ENCODE measurements at regions not wholly inside any gene's neighbourhood (a gene's known extent, or its start where the extent isn't known, plus 50 kb on each side); places are given as distances from the start of the nearest gene placed in this dataset.

DNA sequence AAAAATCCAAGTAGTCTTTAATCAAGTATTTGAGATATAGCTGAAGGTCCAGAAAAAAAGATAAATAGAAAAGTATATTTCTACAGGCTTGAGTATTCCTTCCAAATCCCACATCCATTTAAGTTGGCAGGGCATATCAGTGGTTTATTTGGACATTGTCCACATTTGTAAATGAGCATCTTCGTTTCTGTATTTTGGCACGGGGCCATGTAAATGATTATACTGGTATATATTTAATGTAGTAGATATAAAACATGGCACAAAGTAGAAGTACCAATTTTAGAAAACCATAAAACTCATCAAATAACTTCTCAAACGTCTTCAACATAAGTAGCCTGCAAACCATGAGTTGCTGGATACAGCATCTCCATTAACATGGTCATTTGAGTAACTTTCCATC is 437.4 kb upstream of the SOX5 start:
- Histone ChIP-seq H2AFZ (ENCODE audit: low read depth, low read length) (no peak overlapping the region), H4K20me1 (replicated peaks; ENCODE audit: control insufficient read depth, extremely low read depth, insufficient read depth, low read length) (no peaks in the 10 kb centered on the region), H3K79me2 (ENCODE audit: control insufficient read depth, insufficient read depth, low read length) (no peaks in the 10 kb centered on the region), H3K9me3 (replicated peaks; ENCODE audit: control insufficient read depth, insufficient read depth, low read length) (no peaks in the 10 kb centered on the region), H3K9me1 (replicated peaks; ENCODE audit: control insufficient read depth, extremely low read depth, insufficient read depth, low read length) (no peaks in the 10 kb centered on the region), H3K4me3 (replicated peaks in 1 of 3; ENCODE audit: insufficient read depth in 1 of 3, low read depth in 1 of 3, low read length in 3 of 3) (no peak overlapping the region), H3K9ac (replicated peaks; ENCODE audit: extremely low read depth, insufficient read depth, low read length) (no peak overlapping the region), H3K36me3 (ENCODE audit: control insufficient read depth in 2 of 2, extremely low read depth in 1 of 2, insufficient read depth in 2 of 2, low read length in 2 of 2) (no peaks in the 10 kb centered on the region), H3K27ac (ENCODE audit: insufficient read depth, low read depth, low read length) (no peak overlapping the region), H3K27me3 (ENCODE audit: control insufficient read depth in 2 of 2, insufficient read depth in 2 of 2, low read length in 2 of 2) (no peaks in the 10 kb centered on the region), H3K4me2 (ENCODE audit: insufficient read depth, low read length) (no peak overlapping the region), H3K4me1 (ENCODE audit: control insufficient read depth, extremely low read depth, insufficient read depth, low read length) (no peaks in the 10 kb centered on the region)
- intact Hi-C loops (cut with micrococcal nuclease), result no loop called here
- FAIRE-seq (no peak), DNase-seq (ENCODE audit: low read depth, low spot score) (no peak)
- CTCF ChIA-PET, result interaction anchor here (0.9 to 1.6 kb wide), 2 partner anchors 9 to 59 kb away, joined by 3 read pairs; no protein-coding TSS in a partner anchor
- POLR2A ChIA-PET, result no interaction called here
- BruUV-seq (replicated peaks), result no TSS peak
- TF ChIP-seq EZH2 (IDR thresholded peaks at IDR 0.05; ENCODE audit: borderline replicate concordance, low read depth, low read length, severe bottlenecking) (no peak), FOS (IDR thresholded peaks at IDR 0.05; ENCODE audit: borderline replicate concordance, insufficient read depth, low read length) (no peak), POLR2AphosphoS5 (IDR thresholded peaks at IDR 0.05; ENCODE audit: insufficient read depth, low read depth, low read length) (no peak), JUN (IDR thresholded peaks at IDR 0.05; ENCODE audit: borderline replicate concordance, insufficient read depth, insufficient read length, low read depth) (no peak), GATA2 (IDR thresholded peaks at IDR 0.05; ENCODE audit: insufficient read depth, insufficient read length, low read depth, low read length) (no peak), POLR2A (IDR thresholded peaks at IDR 0.05; ENCODE audit: low read depth, low read length) (no peak), MYC (IDR thresholded peaks at IDR 0.05; ENCODE audit: low read depth, low read length) (no peak)
- TF ChIP-seq, protein P1, sequence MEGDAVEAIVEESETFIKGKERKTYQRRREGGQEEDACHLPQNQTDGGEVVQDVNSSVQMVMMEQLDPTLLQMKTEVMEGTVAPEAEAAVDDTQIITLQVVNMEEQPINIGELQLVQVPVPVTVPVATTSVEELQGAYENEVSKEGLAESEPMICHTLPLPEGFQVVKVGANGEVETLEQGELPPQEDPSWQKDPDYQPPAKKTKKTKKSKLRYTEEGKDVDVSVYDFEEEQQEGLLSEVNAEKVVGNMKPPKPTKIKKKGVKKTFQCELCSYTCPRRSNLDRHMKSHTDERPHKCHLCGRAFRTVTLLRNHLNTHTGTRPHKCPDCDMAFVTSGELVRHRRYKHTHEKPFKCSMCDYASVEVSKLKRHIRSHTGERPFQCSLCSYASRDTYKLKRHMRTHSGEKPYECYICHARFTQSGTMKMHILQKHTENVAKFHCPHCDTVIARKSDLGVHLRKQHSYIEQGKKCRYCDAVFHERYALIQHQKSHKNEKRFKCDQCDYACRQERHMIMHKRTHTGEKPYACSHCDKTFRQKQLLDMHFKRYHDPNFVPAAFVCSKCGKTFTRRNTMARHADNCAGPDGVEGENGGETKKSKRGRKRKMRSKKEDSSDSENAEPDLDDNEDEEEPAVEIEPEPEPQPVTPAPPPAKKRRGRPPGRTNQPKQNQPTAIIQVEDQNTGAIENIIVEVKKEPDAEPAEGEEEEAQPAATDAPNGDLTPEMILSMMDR (IDR thresholded peaks at IDR 0.05; ENCODE audit: extremely low read depth in 1 of 2, insufficient read depth in 1 of 2, low read depth in 1 of 2, low read length in 2 of 2), result no peak
- TF ChIP-seq, protein P2, sequence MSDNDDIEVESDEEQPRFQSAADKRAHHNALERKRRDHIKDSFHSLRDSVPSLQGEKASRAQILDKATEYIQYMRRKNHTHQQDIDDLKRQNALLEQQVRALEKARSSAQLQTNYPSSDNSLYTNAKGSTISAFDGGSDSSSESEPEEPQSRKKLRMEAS (IDR thresholded peaks at IDR 0.05; ENCODE audit: insufficient read depth, insufficient read length), result no peak
- dilution Hi-C loops (cut with MboI; ENCODE audit: extremely low pct_ligation_motif_present, low sequenced_read_pairs), result no loop called here
